DOHH2 (cell line): ENCODE measurements at regions not wholly inside any gene's neighbourhood (a gene's known extent, or its start where the extent isn't known, plus 50 kb on each side); places are given as distances from the start of the nearest gene placed in this dataset.
"Not testable (repeated sequence)": the region's sequence is repeated elsewhere in the genome, so short reads cannot be mapped to it uniquely, and the experiment has no call there.

Experiments
- H3F3A ChIP-seq: fragments of 200-600 bp; sonication (generic), shearing (Covaris generic); 2 replicates; pipeline ENCODE4 v1.6.0; 2016; ENCODE audit warnings: antibody characterized with exemption, mild to moderate bottlenecking; ENCODE audit not compliant: control insufficient read depth, insufficient read depth
- H3K27ac ChIP-seq: fragments of 200-600 bp; sonication (generic); 2 replicates; pipeline ENCODE4 v1.5.1; 2014; ENCODE audit warnings: low read depth, mild to moderate bottlenecking, low read length, moderate library complexity
- H3K27me3 ChIP-seq: fragments of 200-600 bp; sonication (generic); 2 replicates; pipeline ENCODE4 v1.6.1; 2014; ENCODE audit warnings: mild to moderate bottlenecking, low read length, mixed read lengths; ENCODE audit not compliant: control insufficient read depth
- H3K36me3 ChIP-seq: fragments of 200-600 bp; sonication (generic); 2 replicates; pipeline ENCODE4 v1.6.1; 2014; ENCODE audit warnings: mild to moderate bottlenecking, low read length, moderate library complexity, mixed read lengths; ENCODE audit not compliant: control insufficient read depth
- H3K4me1 ChIP-seq: fragments of 200-600 bp; sonication (generic); 2 replicates; pipeline ENCODE4 v1.6.1; 2014; ENCODE audit warnings: mild to moderate bottlenecking, low read length, mixed read lengths; ENCODE audit not compliant: control insufficient read depth
- H3K4me2 ChIP-seq: fragments of 200-600 bp; sonication (generic); 2 replicates; pipeline ENCODE4 v1.6.0; 2014; ENCODE audit warnings: mild to moderate bottlenecking, low read length, moderate library complexity
- H3K4me3 ChIP-seq: fragments of 200-600 bp; sonication (generic); 2 replicates; pipeline ENCODE4 v1.5.1; 2014; ENCODE audit warnings: mild to moderate bottlenecking, low read length, mixed read lengths
- H3K79me2 ChIP-seq: fragments of 200-600 bp; sonication (generic); 2 replicates; pipeline ENCODE4 v1.6.1; 2014; ENCODE audit warnings: mild to moderate bottlenecking, low read length, mixed read lengths; ENCODE audit not compliant: control insufficient read depth
- H3K9me2 ChIP-seq: fragments of 200-600 bp; sonication (generic); replicated peaks from 2 replicates; pipeline ENCODE4 v1.6.1; 2014; ENCODE audit warnings: mild to moderate bottlenecking, low read length, mixed read lengths; ENCODE audit not compliant: control insufficient read depth
- H3K9me3 ChIP-seq: fragments of 200-600 bp; sonication (generic); 2 replicates; pipeline ENCODE4 v1.6.1; 2014; ENCODE audit warnings: antibody characterized with exemption, low read length, mixed read lengths; ENCODE audit not compliant: control insufficient read depth, insufficient read depth
- H4K20me1 ChIP-seq: fragments of 200-600 bp; sonication (generic); 2 replicates; pipeline ENCODE4 v1.6.0; 2014; ENCODE audit warnings: low read depth, mild to moderate bottlenecking, antibody characterized with exemption, low read length, moderate library complexity; ENCODE audit not compliant: control insufficient read depth, insufficient read depth
- EZH2phosphoT487 ChIP-seq: fragments of 200-600 bp; sonication (generic); IDR thresholded peaks from 2 replicates; pipeline ENCODE4 v1.6.1; 2017; ENCODE audit warnings: borderline replicate concordance, mild to moderate bottlenecking, antibody characterized with exemption, low read length, moderate library complexity, mixed read lengths
- TF ChIP-seq, protein P1 (sequence below): fragments of 200-600 bp; sonication (generic); IDR thresholded peaks from one replicate; pipeline ENCODE4 v1.5.1; 2014; ENCODE audit warnings: antibody characterized with exemption, mild to moderate bottlenecking, low read depth, low read length; ENCODE audit not compliant: poor library complexity, severe bottlenecking

- TF ChIP-seq EZH2phosphoT487, result no peak
- TF ChIP-seq, protein P1, sequence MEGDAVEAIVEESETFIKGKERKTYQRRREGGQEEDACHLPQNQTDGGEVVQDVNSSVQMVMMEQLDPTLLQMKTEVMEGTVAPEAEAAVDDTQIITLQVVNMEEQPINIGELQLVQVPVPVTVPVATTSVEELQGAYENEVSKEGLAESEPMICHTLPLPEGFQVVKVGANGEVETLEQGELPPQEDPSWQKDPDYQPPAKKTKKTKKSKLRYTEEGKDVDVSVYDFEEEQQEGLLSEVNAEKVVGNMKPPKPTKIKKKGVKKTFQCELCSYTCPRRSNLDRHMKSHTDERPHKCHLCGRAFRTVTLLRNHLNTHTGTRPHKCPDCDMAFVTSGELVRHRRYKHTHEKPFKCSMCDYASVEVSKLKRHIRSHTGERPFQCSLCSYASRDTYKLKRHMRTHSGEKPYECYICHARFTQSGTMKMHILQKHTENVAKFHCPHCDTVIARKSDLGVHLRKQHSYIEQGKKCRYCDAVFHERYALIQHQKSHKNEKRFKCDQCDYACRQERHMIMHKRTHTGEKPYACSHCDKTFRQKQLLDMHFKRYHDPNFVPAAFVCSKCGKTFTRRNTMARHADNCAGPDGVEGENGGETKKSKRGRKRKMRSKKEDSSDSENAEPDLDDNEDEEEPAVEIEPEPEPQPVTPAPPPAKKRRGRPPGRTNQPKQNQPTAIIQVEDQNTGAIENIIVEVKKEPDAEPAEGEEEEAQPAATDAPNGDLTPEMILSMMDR, result no peak
- no peaks in the 10 kb centered on the region for H3K79me2 ChIP-seq
- no peaks in the 10 kb centered on the region for H4K20me1 ChIP-seq
- H3K4me2 ChIP-seq, result no peak overlapping the region
- H3K4me1 ChIP-seq, result peaks cover 28% of the 10 kb centered on the region
- no peaks in the 10 kb centered on the region for H3K9me2 ChIP-seq
- no peaks in the 10 kb centered on the region for H3K27me3 ChIP-seq
- H3K36me3 ChIP-seq, result no peaks in the 10 kb centered on the region
- no peak overlapping the region for H3K27ac ChIP-seq
- no peaks in the 10 kb centered on the region for H3F3A ChIP-seq
- H3K4me3 ChIP-seq, result no peak overlapping the region
- H3K9me3 ChIP-seq, result no peaks in the 10 kb centered on the region
These were observed 67.8 kb upstream of the LSM6 start for GRCh38 chr4:146107587-146108240.

DNA sequence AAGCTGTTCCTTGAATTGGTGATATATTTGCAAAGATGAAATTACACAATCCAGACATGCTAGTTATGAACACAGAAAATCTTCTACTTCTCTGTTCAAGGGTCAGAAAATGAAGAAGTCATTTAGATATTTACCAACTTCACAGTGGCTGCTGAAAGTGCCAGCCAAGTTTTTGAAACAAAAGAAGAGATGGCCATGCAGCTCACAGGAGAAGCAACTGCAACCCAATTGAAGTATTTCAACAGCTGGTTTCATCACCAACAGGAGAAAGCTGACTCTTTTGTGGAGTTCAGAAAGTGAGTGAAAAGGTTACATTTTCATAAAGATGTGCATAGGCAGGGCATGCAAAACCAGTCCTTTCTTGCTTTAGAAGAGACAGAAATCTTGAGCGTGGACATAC, 70.1 kb upstream of the LSM6 start:
- no peaks in the 10 kb centered on the region for H3K36me3 ChIP-seq
- H3K4me1 ChIP-seq, result peaks cover 11% of the 10 kb centered on the region
- no peaks in the 10 kb centered on the region for H3K27me3 ChIP-seq
- no peaks in the 10 kb centered on the region for H3F3A ChIP-seq
- no peaks in the 10 kb centered on the region for H3K9me3 ChIP-seq
- H3K4me3 ChIP-seq, result no peak overlapping the region
- H3K27ac ChIP-seq, result no peak overlapping the region
- H3K4me2 ChIP-seq, result no peak overlapping the region
- H3K79me2 ChIP-seq, result no peaks in the 10 kb centered on the region
- H3K9me2 ChIP-seq, result no peaks in the 10 kb centered on the region
- H4K20me1 ChIP-seq, result no peaks in the 10 kb centered on the region
- TF ChIP-seq, protein P1, result no peak
- TF ChIP-seq EZH2phosphoT487, result no peak

DNA sequence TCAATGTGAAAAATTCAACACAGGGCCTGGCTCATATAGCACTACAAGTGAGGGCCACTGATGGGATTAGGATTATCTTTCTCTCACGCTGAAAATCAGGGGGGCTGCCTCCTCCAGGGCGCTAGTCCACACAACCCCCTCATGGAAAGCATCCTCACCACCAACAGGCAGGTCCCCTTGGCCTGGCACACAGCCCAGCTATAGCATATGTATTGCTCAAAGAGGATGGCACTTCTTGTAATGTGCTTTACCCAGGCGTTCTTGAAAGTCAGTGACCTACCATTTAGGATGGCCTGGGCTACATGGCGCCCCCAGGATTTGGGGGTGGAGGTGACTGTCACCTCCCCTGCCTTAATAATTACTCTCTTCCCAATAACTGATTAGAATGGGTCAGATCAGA, 71.0 kb upstream of the LSM6 start:
- Histone ChIP-seq H3K36me3 (no peaks in the 10 kb centered on the region), H3K4me3 (no peak overlapping the region), H3K9me2 (no peaks in the 10 kb centered on the region), H3F3A (no peaks in the 10 kb centered on the region), H3K27me3 (no peaks in the 10 kb centered on the region), H3K4me1 (peaks cover 6% of the 10 kb centered on the region; the same call in 1 of the 2 replicates), H3K4me2 (no peak overlapping the region), H3K27ac (no peak overlapping the region), H4K20me1 (no peaks in the 10 kb centered on the region), H3K79me2 (no peaks in the 10 kb centered on the region), H3K9me3 (no peaks in the 10 kb centered on the region)
- no peak for TF ChIP-seq EZH2phosphoT487
- TF ChIP-seq, protein P1, result no peak

- not testable (repeated sequence) for H3K79me2 ChIP-seq, H3K4me3 ChIP-seq, H3K9me2 ChIP-seq, H3K27ac ChIP-seq, H3K9me3 ChIP-seq, H3K27me3 ChIP-seq, H3K4me1 ChIP-seq, H3K4me2 ChIP-seq, H4K20me1 ChIP-seq, H3F3A ChIP-seq, H3K36me3 ChIP-seq
These were observed 71.5 kb upstream of the LSM6 start for GRCh38 chr4:146104052-146104451.
